K562 (cell line): ENCODE measurements at regions not wholly inside any gene's neighbourhood (a gene's known extent, or its start where the extent isn't known, plus 50 kb on each side); places are given as distances from the start of the nearest gene placed in this dataset.

Experiments
- ATAC-seq: fragments of 200-7000 bp; cut with Tn5 transposase; 3 replicates; pipeline ENCODE4 v1.9.1; 2020; ENCODE audit warnings: moderate library complexity
- BruUV-seq: library from RNA; stranded (reverse); fragments of 400-500 nt; replicated peaks from 2 replicates; lab custom pipeline; 2021; lab: Mats Ljungman, UMichigan
- CTCF ChIA-PET: fragments of 300-600 bp; formaldehyde crosslinking; extraction: SDS; loops from one replicate; lab custom pipeline; 2021; ENCODE audit warnings: low intra/inter-chr PET ratio; lab: Yijun Ruan, JAX
- POLR2A ChIA-PET: fragments of 300-600, 350-650 bp; sonication (Branson Sonifier 250); formaldehyde crosslinking; extraction: SDS; loops from one replicate; lab custom pipeline; 2021; ENCODE audit warnings: antibody characterized with exemption, inconsistent platforms; lab: Yijun Ruan, JAX
- DNase-seq, 4 experiments: peaks; one replicate each; pipeline versions ENCODE4 v3.0.0 to v3.0.0-alpha.2; 2011 to 2018; ENCODE audit warnings: low spot score in 3 of 4, mixed read lengths in 3 of 4; ENCODE audit errors: extremely low read depth in 1 of 4
- FAIRE-seq: peaks from 2 replicates; lab custom pipeline; 2011; peaks lifted over from hg19 to GRCh38; lab: Jason Lieb, UNC
- H2AFZ ChIP-seq: 2 replicates; pipeline ENCODE4 v1.6.0; 2011; ENCODE audit warnings: low read depth, low read length, control low read depth, inconsistent platforms
- H3K27ac ChIP-seq: fragments of 200-600 bp; 3 replicates; pipeline ENCODE4 v1.8.0; 2011; ENCODE audit warnings: low read depth, mild to moderate bottlenecking, control low read depth, inconsistent platforms, low read length, moderate library complexity, mixed read lengths; ENCODE audit errors: extremely low read depth
- H3K27me3 ChIP-seq, 2 experiments: fragments of 300-600 bp in 1 of 2; 2 replicates in 1 of 2; 3 replicates in 1 of 2; pipeline versions ENCODE4 v1.6.0 to v1.8.0; 2011; ENCODE audit warnings: inconsistent platforms in 2 of 2, low read length in 2 of 2, mild to moderate bottlenecking in 1 of 2, mixed read lengths in 1 of 2, moderate library complexity in 1 of 2; ENCODE audit not compliant: control insufficient read depth in 2 of 2, insufficient read depth in 2 of 2
- H3K36me3 ChIP-seq: fragments of 300-600 bp; 3 replicates; pipeline ENCODE4 v1.8.0; 2011; ENCODE audit warnings: mild to moderate bottlenecking, low read length, inconsistent platforms; ENCODE audit not compliant: control insufficient read depth, insufficient read depth
- H3K4me1 ChIP-seq, 2 experiments: fragments of 200-600 bp in 1 of 2; replicated peaks in 1 of 2; 2 replicates in 1 of 2; 3 replicates in 1 of 2; pipeline versions ENCODE4 v1.5.1 to v1.8.0; 2011; ENCODE audit warnings: inconsistent platforms in 2 of 2, low read length in 2 of 2, mild to moderate bottlenecking in 1 of 2, mixed read lengths in 1 of 2, moderate library complexity in 1 of 2; ENCODE audit not compliant: control insufficient read depth in 2 of 2, insufficient read depth in 2 of 2
- H3K4me2 ChIP-seq: 2 replicates; pipeline ENCODE4 v1.6.1; 2011; ENCODE audit warnings: low read length, control low read depth, inconsistent platforms, mixed read lengths; ENCODE audit not compliant: insufficient read depth
- H3K4me3 ChIP-seq: fragments of 200-600 bp; sonication (generic), shearing (Covaris generic); 2 replicates; pipeline ENCODE4 v1.5.1; 2016; ENCODE audit warnings: control low read depth, inconsistent platforms
- H3K79me2 ChIP-seq: fragments of 200-600 bp; 3 replicates; pipeline ENCODE4 v1.8.0; 2011; ENCODE audit warnings: low read length, inconsistent platforms; ENCODE audit not compliant: control insufficient read depth, insufficient read depth
- H3K9ac ChIP-seq, 2 experiments: 2 replicates each; pipeline versions ENCODE4 v1.6.0 to v1.6.1; 2011; ENCODE audit warnings: low read depth in 2 of 2, low read length in 2 of 2, control low read depth in 1 of 2, inconsistent platforms in 1 of 2, mild to moderate bottlenecking in 1 of 2, mixed read lengths in 1 of 2; ENCODE audit not compliant: insufficient read depth in 1 of 2
- H3K9me1 ChIP-seq: one replicate; pipeline ENCODE4 v1.6.0; 2011; ENCODE audit warnings: inconsistent platforms, mild to moderate bottlenecking, low read length, moderate library complexity; ENCODE audit not compliant: control insufficient read depth, insufficient read depth
- H3K9me3 ChIP-seq: replicated peaks from 2 replicates; pipeline ENCODE4 v1.5.1; 2011; ENCODE audit warnings: low read depth, low read length, inconsistent platforms; ENCODE audit not compliant: control insufficient read depth, insufficient read depth
- H4K20me1 ChIP-seq: replicated peaks from 2 replicates; pipeline ENCODE4 v1.6.1; 2011; ENCODE audit warnings: low read length, inconsistent platforms, mixed read lengths; ENCODE audit not compliant: control insufficient read depth, insufficient read depth
- E2F6 ChIP-seq, 2 experiments: IDR thresholded peaks; 2 replicates each; pipeline ENCODE4 v1.6.1; 2011; ENCODE audit warnings: borderline replicate concordance in 1 of 2, control low read depth in 1 of 2, low read depth in 1 of 2, low read length in 1 of 2, mild to moderate bottlenecking in 1 of 2, mixed read lengths in 1 of 2, moderate library complexity in 1 of 2; ENCODE audit not compliant: insufficient read depth in 1 of 2, insufficient read length in 1 of 2, poor library complexity in 1 of 2, severe bottlenecking in 1 of 2; ENCODE audit errors: extremely low read depth in 1 of 2
- FOXJ3 ChIP-seq: sonication (generic); formaldehyde crosslinking; IDR thresholded peaks from 2 replicates; pipeline ENCODE4 v1.4.0; 2020; ENCODE audit warnings: mild to moderate bottlenecking, missing genetic modification reagents
- LEF1 ChIP-seq: fragments of 450-650 bp; IDR thresholded peaks from 2 replicates; pipeline ENCODE4 v1.6.1; 2016; ENCODE audit warnings: mild to moderate bottlenecking
- NR2C2 ChIP-seq, 2 experiments: fragments of 200-800 bp in 1 of 2; sonication (Bioruptor generic) in 1 of 2; sonication (generic) in 1 of 2; formaldehyde crosslinking in 1 of 2; IDR thresholded peaks; 2 replicates each; pipeline versions ENCODE4 v1.6.1 to v1.8.0; 2016 to 2022; ENCODE audit warnings: mild to moderate bottlenecking in 1 of 2, missing compliant biosample characterization in 1 of 2, missing genetic modification characterization in 1 of 2, missing genetic modification reagents in 1 of 2
- PTRF ChIP-seq: fragments of 450-650 bp; IDR thresholded peaks from 2 replicates; pipeline ENCODE4 v1.6.1; 2016; ENCODE audit warnings: mild to moderate bottlenecking, missing genetic modification characterization, missing compliant biosample characterization
- UBTF ChIP-seq, 2 experiments: IDR thresholded peaks; 2 replicates each; pipeline ENCODE4 v1.6.1; 2012; ENCODE audit warnings: improper control_type of control experiment in 2 of 2, low read depth in 2 of 2, low read length in 2 of 2, borderline replicate concordance in 1 of 2
- ZNF23 ChIP-seq: fragments of 250-450 bp; sonication (Bioruptor Pico); IDR thresholded peaks from 2 replicates; pipeline ENCODE4 v1.4.0; 2020; ENCODE audit warnings: mild to moderate bottlenecking
- ZNF354B ChIP-seq: fragments of 250-450 bp; sonication (Bioruptor Pico); IDR thresholded peaks from 2 replicates; pipeline ENCODE4 v1.4.0; 2020
- ZNF398 ChIP-seq: fragments of 250-450 bp; sonication (Bioruptor Pico); IDR thresholded peaks from 2 replicates; pipeline ENCODE4 v1.8.0; 2021; ENCODE audit warnings: moderate library complexity, mild to moderate bottlenecking, inconsistent platforms
- ZNF584 ChIP-seq: fragments of 200-800 bp; sonication (Bioruptor generic); IDR thresholded peaks from 2 replicates; pipeline ENCODE4 v1.6.1; 2016; ENCODE audit warnings: low read depth, mild to moderate bottlenecking, missing genetic modification characterization, missing compliant biosample characterization
- WGBS: fragments of 100-300 bp; shearing (Covaris generic); methylation state at CpG from one replicate; pipeline ENCODE4 v1.1.6; 2016; ENCODE audit warnings: low coverage, mixed read lengths; ENCODE audit not compliant: insufficient coverage; ENCODE audit errors: missing lambda C conversion rate; 5-methylcytosine and 5-hydroxymethylcytosine counted together
- in situ Hi-C: fragments of 300-500 bp; cut with MboI; formaldehyde crosslinking; loops from 4 replicates; pipeline ENCODE4 v1.15.0; 2018; ENCODE audit warnings: inconsistent platforms, mixed read lengths
- intact Hi-C: fragments of 100-400 bp; cut with micrococcal nuclease; formaldehyde crosslinking; loops from 2 replicates; pipeline ENCODE4 v1.14.2; 2022

GRCh38 chr5:125700380-125700861 lies 722.8 kb upstream of the GRAMD2B start:
- Histone ChIP-seq H4K20me1 (no peaks in the 10 kb centered on the region), H3K36me3 (no peaks in the 10 kb centered on the region), H3K4me2 (no peak overlapping the region), H3K9me3 (0 out of 2 replicates have a peak, but pooled peaks cover 1% of the 10 kb centered on the region), H3K4me1 (no peaks in the 10 kb centered on the region), H2AFZ (no peak overlapping the region), H3K79me2 (no peaks in the 10 kb centered on the region), H3K27ac (no peak overlapping the region), H3K9me1 (no peaks in the 10 kb centered on the region), H3K4me3 (no peak overlapping the region), H3K27me3 (no peaks in the 10 kb centered on the region), H3K9ac (no peak overlapping the region)
- CTCF ChIA-PET = no interaction called here
- FAIRE-seq (no peak), DNase-seq (no peak), ATAC-seq (no peak)
- BruUV-seq = no TSS peak
- intact Hi-C loops = no loop called here
- in situ Hi-C loops = no loop called here
- TF ChIP-seq UBTF (IDR thresholded peaks at IDR 0.05; ENCODE audit: borderline replicate concordance in 1 of 2, low read depth in 2 of 2, low read length in 2 of 2) (no peak), LEF1 (no peak), FOXJ3 (CRISPR knock-in tag) (no peak), ZNF584 (CRISPR knock-in tag) (no peak), E2F6 (IDR thresholded peaks at IDR 0.05; ENCODE audit: borderline replicate concordance in 1 of 2, extremely low read depth in 1 of 2, insufficient read depth in 1 of 2, insufficient read length in 1 of 2, low read depth in 1 of 2, low read length in 1 of 2, poor library complexity in 1 of 2, severe bottlenecking in 1 of 2) (no peak), ZNF23 (CRISPR knock-in tag) (no peak), ZNF354B (CRISPR knock-in tag) (no peak), NR2C2 (CRISPR knock-in tag; IDR thresholded peaks at IDR 0.05) (no peak), NR2C2 (tag; IDR thresholded peaks at IDR 0.05) (no peak), PTRF (tag) (no peak), ZNF398 (no peak)
- POLR2A ChIA-PET = no interaction called here
- 1% methylated on average over 8 of the region's 8 CpGs for WGBS
